H1 (cell line): ENCODE measurements at regions not wholly inside any gene's neighbourhood (a gene's known extent, or its start where the extent isn't known, plus 50 kb on each side); places are given as distances from the start of the nearest gene placed in this dataset.

Experiments
- CHD2 ChIP-seq: IDR thresholded peaks from 2 replicates; pipeline ENCODE4 v1.6.1; 2012; ENCODE audit warnings: low read length, improper control_type of control experiment
- EP300 ChIP-seq, 2 experiments: IDR thresholded peaks; 1 replicate in 1 of 2; 2 replicates in 1 of 2; pipeline ENCODE4 v1.6.1; 2011 to 2012; ENCODE audit warnings: low read depth in 2 of 2, low read length in 2 of 2, mild to moderate bottlenecking in 2 of 2, borderline replicate concordance in 1 of 2, inconsistent platforms in 1 of 2, moderate library complexity in 1 of 2
- GTF2F1 ChIP-seq: IDR thresholded peaks from 2 replicates; pipeline ENCODE4 v1.6.1; 2012; ENCODE audit warnings: low read depth, low read length, improper control_type of control experiment, borderline replicate concordance
- NRF1 ChIP-seq: IDR thresholded peaks from 2 replicates; pipeline ENCODE4 v1.6.1; 2011; ENCODE audit warnings: mild to moderate bottlenecking, low read depth, low read length, improper control_type of control experiment
- POLR2A ChIP-seq, 2 experiments: IDR thresholded peaks; 1 replicate in 1 of 2; 2 replicates in 1 of 2; pipeline ENCODE4 v1.6.1; 2011; ENCODE audit warnings: low read depth in 2 of 2, low read length in 2 of 2, mild to moderate bottlenecking in 2 of 2; ENCODE audit errors: control extremely low read depth in 1 of 2
- RXRA ChIP-seq: IDR thresholded peaks from 2 replicates; pipeline ENCODE4 v1.6.1; 2011; ENCODE audit warnings: low read depth, mild to moderate bottlenecking, low read length, moderate library complexity; ENCODE audit not compliant: insufficient read depth
- TAF7 ChIP-seq: optimal IDR thresholded peaks from 2 replicates; pipeline ENCODE3; 2011; ENCODE audit warnings: low read depth, mild to moderate bottlenecking, inconsistent platforms, low read length, moderate library complexity, borderline replicate concordance
- USF2 ChIP-seq: IDR thresholded peaks from 2 replicates; pipeline ENCODE4 v1.6.1; 2011; ENCODE audit warnings: low read length, improper control_type of control experiment
- ZNF274 ChIP-seq: IDR thresholded peaks from 2 replicates; pipeline ENCODE4 v1.7.0; 2012; ENCODE audit warnings: low read length, borderline replicate concordance; ENCODE audit errors: extremely low read depth

DNA sequence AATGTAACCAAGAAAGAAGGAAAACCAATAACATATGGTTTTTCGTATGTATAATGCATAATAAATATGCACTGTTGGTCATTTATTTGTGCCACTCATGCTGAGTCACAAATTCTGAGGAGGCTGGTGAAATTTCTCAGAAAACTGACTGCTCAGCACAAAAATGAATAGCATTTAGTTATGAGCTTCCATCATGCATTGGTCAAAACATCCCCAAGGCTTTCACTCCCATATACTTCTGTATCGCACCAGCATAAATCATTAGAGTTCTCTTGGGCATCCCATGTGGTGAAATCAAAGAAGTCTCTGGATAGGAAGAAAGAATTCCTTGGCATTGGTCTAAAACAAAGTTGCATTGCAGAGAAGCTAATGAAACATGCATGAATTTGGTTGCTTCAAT is 785.6 kb upstream of the CDH8 start (continued):
- TF ChIP-seq USF2 (no peak), NRF1 (no peak), TAF7 (no peak), CHD2 (no peak), ZNF274 (no peak), POLR2A (IDR thresholded peaks at IDR 0.05; ENCODE audit: control extremely low read depth in 1 of 2, low read depth in 2 of 2, low read length in 2 of 2) (no peak), GTF2F1 (no peak), RXRA (no peak), EP300 (IDR thresholded peaks at IDR 0.05; ENCODE audit: borderline replicate concordance in 1 of 2, low read depth in 2 of 2, low read length in 2 of 2) (no peak)
- TF ChIP-seq, all 59 proteins: peak for 0
